C4-2B (cell line): ENCODE measurements at regions not wholly inside any gene's neighbourhood (a gene's known extent, or its start where the extent isn't known, plus 50 kb on each side); places are given as distances from the start of the nearest gene placed in this dataset.

ENCODE experiments used
- CTCF ChIP-seq: fragments of 450-650 bp; conservative IDR thresholded peaks from 2 replicates; pipeline ENCODE4 v1.5.1; 2017; ENCODE audit warnings: mild to moderate bottlenecking
- ZFX ChIP-seq: fragments of 450-650 bp; IDR thresholded peaks from 2 replicates; pipeline ENCODE4 v1.6.1; 2017

- TF ChIP-seq CTCF (no peak), ZFX (no peak)
Observed at GRCh38 chr10:63698787-63699150, 177.6 kb downstream of the REEP3 start.
